ENCODE measurements at regions not wholly inside any gene's neighbourhood (a gene's known extent, or its start where the extent isn't known, plus 50 kb on each side); places are given as distances from the start of the nearest gene placed in this dataset.

DNA sequence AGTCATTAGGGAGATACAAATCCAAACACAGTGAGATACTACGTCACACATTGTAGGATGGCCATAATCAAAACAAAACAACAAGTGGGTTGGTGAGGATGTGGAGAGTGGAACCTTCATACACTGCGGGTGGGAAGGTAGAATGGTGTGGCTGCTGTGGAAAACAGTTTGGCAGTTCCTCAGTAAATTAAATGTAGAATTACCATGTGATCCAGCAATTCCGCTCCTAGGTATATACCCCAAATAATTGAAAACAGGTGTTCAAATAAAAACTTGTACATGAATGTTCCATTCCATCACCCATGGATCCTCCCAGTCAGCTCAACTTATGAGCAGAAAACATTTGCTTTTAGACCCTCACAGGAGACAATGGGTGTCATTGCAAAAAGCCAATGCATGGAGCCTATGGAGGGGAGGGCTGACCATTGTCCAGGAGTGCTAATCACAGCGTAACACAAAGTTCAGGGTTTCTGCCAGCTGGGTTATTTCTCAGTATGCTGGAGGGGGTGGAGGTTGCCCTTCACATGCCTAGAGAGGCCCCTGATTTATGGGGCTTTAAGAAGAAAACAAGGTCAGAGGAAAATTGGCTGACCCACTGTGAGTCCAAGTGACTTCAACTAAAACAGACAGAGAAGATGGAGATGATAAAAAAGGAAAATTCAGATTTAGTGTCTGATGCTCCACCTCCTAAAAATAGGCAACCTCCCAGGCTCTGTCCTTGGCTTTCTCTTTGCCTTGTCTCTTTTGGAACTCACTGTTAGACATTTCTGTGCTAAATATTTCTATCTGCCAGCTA lies 124.1 kb downstream of the WDR11 start:
- Histone ChIP-seq H3K9me3 (ENCODE audit: control insufficient read depth in 2 of 3, insufficient read depth in 1 of 3, low read length in 3 of 3) (peaks cover 0 to 12% (median 3%) of the 10 kb centered on the region in 3 donors), H3K4me3 (ENCODE audit: low read length in 3 of 3) (no peak overlapping the region), H3K27ac (ENCODE audit: low read depth in 2 of 2, low read length in 2 of 2) (no peak overlapping the region), H3K36me3 (ENCODE audit: control insufficient read depth in 2 of 3, insufficient read depth in 3 of 3, low read length in 3 of 3) (no peaks in the 10 kb centered on the region), H3K27me3 (ENCODE audit: control insufficient read depth, insufficient read depth, low read length) (no peaks in the 10 kb centered on the region), H3K4me1 (ENCODE audit: control insufficient read depth in 2 of 3, insufficient read depth in 2 of 3, low read depth in 1 of 3, low read length in 3 of 3) (peaks cover 8 to 10% (median 9%) of the 10 kb centered on the region in 3 donors), H3K9ac (ENCODE audit: low read length in 3 of 3) (no peak overlapping the region)
- TF ChIP-seq, protein P1, sequence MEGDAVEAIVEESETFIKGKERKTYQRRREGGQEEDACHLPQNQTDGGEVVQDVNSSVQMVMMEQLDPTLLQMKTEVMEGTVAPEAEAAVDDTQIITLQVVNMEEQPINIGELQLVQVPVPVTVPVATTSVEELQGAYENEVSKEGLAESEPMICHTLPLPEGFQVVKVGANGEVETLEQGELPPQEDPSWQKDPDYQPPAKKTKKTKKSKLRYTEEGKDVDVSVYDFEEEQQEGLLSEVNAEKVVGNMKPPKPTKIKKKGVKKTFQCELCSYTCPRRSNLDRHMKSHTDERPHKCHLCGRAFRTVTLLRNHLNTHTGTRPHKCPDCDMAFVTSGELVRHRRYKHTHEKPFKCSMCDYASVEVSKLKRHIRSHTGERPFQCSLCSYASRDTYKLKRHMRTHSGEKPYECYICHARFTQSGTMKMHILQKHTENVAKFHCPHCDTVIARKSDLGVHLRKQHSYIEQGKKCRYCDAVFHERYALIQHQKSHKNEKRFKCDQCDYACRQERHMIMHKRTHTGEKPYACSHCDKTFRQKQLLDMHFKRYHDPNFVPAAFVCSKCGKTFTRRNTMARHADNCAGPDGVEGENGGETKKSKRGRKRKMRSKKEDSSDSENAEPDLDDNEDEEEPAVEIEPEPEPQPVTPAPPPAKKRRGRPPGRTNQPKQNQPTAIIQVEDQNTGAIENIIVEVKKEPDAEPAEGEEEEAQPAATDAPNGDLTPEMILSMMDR (IDR thresholded peaks at IDR 0.05; ENCODE audit: borderline replicate concordance, extremely low read depth, insufficient read depth): no peak
- DNase-seq (no peak), FAIRE-seq (no peak)
- intact Hi-C loops (cut with DNase I): no loop called here

DNA sequence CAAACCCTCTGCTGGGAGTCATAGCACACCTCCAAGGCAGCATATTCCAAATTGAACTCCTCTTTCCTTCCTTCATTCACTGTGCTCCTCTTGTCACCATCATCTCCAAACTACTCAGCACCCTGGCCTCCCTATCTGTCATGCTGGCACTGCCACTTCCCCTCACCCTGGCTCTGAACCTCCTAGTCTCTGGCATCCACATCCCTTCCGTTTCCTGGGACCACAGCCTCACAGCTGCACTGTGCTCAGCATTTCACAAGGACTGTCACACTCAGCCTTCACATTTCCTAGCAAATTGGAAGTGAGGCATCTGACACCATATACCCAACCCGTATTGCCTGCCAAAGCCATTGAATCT lies 124.7 kb downstream of the WDR11 start:
- no peak overlapping the region for H3K9ac ChIP-seq (ENCODE audit: low read length in 3 of 3)
- no peaks in the 10 kb centered on the region for H3K27me3 ChIP-seq (ENCODE audit: control insufficient read depth, insufficient read depth, low read length)
- H3K36me3 ChIP-seq (ENCODE audit: control insufficient read depth in 2 of 3, insufficient read depth in 3 of 3, low read length in 3 of 3): no peaks in the 10 kb centered on the region
- H3K9me3 ChIP-seq (ENCODE audit: control insufficient read depth in 2 of 3, insufficient read depth in 1 of 3, low read length in 3 of 3): peaks cover 0 to 12% (median 3%) of the 10 kb centered on the region in 3 donors
- TF ChIP-seq, protein P1 (IDR thresholded peaks at IDR 0.05; ENCODE audit: borderline replicate concordance, extremely low read depth, insufficient read depth): no peak
- no peak overlapping the region for H3K27ac ChIP-seq (ENCODE audit: low read depth in 2 of 2, low read length in 2 of 2)
- no peak overlapping the region for H3K4me3 ChIP-seq (ENCODE audit: low read length in 3 of 3)
- no peak for FAIRE-seq
- intact Hi-C loops (cut with DNase I): no loop called here
- no peak for DNase-seq
- peaks cover 8 to 10% (median 9%) of the 10 kb centered on the region in 3 donors for H3K4me1 ChIP-seq (ENCODE audit: control insufficient read depth in 2 of 3, insufficient read depth in 2 of 3, low read depth in 1 of 3, low read length in 3 of 3)

DNA sequence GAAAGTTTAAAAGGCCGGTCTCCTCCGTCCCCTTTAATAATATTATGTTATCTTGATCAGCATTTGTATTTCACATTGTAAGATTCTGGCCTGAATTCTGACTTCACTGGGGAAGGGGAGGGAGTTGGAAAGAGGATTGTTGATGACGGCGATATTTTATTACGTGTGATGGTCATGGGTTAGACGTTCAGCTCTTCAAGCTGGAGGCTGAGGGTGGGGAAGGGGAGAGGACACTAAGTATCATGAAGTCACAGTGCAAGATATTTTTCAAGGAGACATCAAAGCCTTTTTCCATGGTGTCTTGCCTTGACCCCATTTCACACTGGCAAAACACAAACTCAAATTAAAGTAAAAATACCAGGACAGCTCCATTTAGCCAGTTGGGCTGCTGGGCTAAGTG lies 126.7 kb downstream of the WDR11 start:
- FAIRE-seq: no peak
- TF ChIP-seq, protein P1 (IDR thresholded peaks at IDR 0.05; ENCODE audit: borderline replicate concordance, extremely low read depth, insufficient read depth): no peak
- H3K36me3 ChIP-seq (ENCODE audit: control insufficient read depth in 2 of 3, insufficient read depth in 3 of 3, low read length in 3 of 3): no peaks in the 10 kb centered on the region
- no peak overlapping the region for H3K9ac ChIP-seq (ENCODE audit: low read length in 3 of 3)
- peaks cover 9 to 10% (median 10%) of the 10 kb centered on the region in 3 donors for H3K4me1 ChIP-seq (ENCODE audit: control insufficient read depth in 2 of 3, insufficient read depth in 2 of 3, low read depth in 1 of 3, low read length in 3 of 3)
- no peaks in the 10 kb centered on the region for H3K27me3 ChIP-seq (ENCODE audit: control insufficient read depth, insufficient read depth, low read length)
- no peak overlapping the region for H3K27ac ChIP-seq (ENCODE audit: low read depth in 2 of 2, low read length in 2 of 2)
- peaks cover 0 to 12% (median 3%) of the 10 kb centered on the region in 3 donors for H3K9me3 ChIP-seq (ENCODE audit: control insufficient read depth in 2 of 3, insufficient read depth in 1 of 3, low read length in 3 of 3)
- intact Hi-C loops (cut with DNase I): no loop called here
- peak in 4 of 5 donors; percentile 33 to 71 (median 55) for DNase-seq
- no peak overlapping the region for H3K4me3 ChIP-seq (ENCODE audit: low read length in 3 of 3)

Data from kidney (tissue), 13 donors.